ENCODE measurements at regions not wholly inside any gene's neighbourhood (a gene's known extent, or its start where the extent isn't known, plus 50 kb on each side); places are given as distances from the start of the nearest gene placed in this dataset.
"Not testable (repeated sequence)": the region's sequence is repeated elsewhere in the genome, so short reads cannot be mapped to it uniquely, and the experiment has no call there.

DNA sequence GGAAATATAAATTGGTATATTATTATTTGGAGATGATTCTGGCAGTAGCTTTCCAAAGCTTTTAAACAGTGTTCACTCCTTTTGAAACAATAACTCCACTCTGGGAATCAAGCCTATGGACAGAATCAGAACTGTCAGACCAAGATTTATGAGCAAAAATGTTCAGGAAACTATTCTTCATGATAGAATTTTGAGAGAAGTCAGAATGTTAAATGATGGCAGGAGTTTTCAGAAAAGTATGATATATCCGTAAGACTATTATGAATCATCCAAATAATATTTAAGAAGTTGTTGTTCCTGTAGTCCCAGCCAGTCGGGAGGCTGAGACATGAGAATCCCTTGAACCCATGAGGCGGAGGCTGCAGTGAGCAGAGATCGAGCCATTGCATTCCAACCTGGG, 50.5 kb upstream of the ADGRG2 start:
- DNase-seq = no peak

DNA sequence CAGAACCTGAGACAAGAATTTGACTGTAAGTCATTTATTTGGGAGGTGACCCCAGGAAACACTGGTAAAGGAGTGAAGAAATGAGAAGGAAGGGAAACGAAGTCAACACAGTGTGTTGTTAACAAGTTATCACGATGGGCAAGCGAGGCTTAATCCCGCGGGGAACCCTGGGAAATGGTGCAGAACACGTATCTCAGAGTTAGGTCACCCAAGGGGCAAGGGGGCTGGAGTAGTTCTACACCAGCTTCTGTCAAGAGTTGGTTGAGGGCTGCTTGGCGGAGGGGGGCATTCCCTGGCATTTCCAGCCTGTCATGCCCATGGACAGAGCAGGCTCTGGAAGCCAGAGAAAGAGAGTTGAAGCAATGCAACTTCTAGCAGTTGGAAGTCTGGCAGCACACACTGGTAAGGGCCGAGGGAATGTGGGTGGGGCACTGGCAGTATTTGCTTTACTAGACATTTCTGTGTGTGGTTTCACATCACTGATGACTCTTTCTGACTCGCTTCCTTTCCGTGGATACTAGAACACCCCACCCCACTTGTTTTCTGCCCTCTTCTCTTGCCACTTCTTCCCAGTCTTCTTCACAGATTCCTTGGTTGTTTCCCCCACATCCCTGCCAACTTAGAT, 52.2 kb upstream of the ADGRG2 start:
- no peak for DNase-seq

DNA sequence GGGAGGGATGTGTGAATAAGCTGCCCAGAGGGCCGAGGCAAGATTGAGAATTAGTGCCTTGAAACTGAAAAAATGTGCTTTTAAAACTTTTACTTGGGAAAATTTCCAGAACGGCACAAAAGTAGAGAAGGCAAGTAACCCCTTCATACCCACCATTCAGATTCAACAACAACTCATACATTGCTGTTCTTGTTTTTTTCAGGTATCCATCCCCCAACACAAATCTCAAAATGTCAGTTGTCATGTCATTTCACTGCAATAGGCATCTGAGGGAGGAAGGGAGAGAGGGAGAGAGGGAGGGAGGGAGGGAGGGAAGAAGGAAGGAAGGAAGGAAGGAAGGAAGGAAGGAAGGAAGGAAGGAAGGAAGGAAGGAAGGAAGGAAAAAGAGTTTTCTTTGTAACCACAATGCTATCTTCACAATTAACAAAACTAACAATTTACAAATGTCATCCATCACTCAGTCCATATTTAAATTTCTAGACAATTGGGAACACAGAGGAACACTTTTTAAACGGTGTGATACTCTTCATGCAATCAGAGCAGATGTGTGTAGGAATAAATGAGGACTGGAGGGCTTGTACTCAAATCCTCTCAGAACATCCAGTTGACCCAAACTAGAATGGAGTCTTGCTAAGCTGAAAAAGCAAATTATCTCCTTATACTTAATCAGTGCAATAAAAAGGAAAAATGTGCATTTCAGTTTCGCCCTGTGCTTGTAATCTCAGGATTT, 54.8 kb upstream of the ADGRG2 start:
- no peak for DNase-seq

DNA sequence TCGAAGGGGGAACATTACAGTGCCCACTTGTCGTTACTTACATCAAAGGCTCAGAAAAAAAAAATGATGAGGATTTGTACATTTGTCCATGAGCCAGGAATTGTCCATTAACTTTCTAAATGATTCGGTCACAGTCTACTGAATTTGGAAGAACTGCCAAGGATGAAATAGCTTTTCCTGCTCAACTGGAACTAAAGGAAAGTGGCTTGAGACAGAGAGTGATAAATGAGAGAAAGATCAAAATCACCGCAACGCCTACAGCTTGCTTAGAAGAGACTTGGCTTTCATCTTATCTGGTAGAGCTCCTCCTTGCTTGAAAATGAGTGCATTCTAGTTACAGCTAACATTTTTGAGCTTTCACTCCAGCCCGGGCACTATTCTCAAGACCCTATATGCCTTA, 55.5 kb upstream of the ADGRG2 start:
- DNase-seq = no peak

DNA sequence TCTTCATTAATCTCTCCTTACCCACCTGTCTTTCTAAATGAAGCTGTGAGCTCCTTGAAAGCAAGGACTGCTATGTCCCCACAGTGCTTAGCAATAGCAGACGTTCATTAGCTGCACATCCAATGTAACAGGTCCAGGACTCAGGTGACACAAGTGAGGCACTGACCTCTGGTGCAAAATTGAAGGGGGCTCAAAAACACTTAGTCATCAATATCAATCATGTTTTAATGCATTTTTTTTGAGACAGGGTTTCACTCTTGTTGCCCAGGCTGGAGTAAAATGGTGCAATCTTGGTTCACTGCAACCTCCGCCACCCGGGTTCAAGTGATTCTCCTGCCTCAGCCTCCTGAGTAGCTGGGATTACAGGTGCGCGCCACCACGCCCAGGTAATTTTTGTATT, 56.1 kb upstream of the ADGRG2 start:
- no peak for DNase-seq

DNA sequence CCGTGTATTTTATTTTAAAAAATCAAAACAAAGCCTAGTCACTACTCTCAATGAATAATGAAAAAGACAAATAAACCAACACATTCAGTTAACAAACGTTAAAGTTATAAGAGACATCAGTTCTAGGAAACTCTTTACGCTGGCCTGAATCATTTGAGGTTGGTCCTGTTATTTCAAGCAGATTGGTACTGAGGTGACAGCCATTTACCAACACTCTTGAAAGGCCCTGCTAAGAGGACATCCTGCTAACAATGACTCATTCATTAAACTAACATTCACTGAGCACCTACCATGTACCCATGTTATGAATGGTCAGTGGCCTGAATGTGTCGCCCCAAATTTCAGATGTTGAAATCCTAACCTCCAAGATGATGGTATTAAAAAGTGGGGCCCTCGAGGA, 57.1 kb upstream of the ADGRG2 start:
- DNase-seq = no peak

DNA sequence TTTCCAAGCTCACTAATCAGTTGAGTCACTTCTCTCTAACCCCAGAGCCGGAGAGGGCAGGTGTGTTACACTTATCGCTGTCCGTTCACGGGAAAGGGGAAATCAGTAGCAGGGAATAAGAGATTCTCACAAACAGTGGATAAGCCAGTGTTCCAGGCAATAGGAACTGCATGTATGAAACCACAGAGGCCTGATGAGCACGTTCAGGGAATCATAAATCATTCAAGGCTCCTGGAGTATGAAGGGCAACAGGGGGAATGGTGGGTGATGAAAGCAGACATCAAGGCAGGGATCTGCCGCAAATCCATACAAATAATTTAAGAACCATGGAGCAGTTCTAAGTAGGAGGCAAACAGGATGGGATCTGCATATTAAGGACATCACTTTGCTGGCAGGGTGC, 59.1 kb upstream of the ADGRG2 start:
- DNase-seq = no peak

DNA sequence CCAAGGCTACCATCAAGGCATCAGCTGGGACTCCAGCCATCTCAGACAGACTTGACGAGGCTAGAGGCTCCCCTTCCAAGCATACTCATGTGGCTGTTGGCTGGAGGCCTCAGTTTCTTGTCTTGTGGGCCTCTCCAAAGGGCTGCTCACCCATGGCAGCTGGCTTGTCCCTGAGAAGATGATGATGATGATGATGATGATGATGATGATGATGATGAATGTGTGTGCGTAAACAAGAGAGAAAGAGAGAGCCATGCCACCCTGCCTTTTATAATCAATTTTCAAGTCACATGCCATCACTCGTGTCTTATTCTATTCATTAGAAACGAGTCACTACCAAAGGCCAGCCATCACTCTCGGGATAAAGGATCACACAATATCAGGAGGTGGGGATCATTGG, 60.5 kb upstream of the ADGRG2 start:
- DNase-seq = no peak

DNA sequence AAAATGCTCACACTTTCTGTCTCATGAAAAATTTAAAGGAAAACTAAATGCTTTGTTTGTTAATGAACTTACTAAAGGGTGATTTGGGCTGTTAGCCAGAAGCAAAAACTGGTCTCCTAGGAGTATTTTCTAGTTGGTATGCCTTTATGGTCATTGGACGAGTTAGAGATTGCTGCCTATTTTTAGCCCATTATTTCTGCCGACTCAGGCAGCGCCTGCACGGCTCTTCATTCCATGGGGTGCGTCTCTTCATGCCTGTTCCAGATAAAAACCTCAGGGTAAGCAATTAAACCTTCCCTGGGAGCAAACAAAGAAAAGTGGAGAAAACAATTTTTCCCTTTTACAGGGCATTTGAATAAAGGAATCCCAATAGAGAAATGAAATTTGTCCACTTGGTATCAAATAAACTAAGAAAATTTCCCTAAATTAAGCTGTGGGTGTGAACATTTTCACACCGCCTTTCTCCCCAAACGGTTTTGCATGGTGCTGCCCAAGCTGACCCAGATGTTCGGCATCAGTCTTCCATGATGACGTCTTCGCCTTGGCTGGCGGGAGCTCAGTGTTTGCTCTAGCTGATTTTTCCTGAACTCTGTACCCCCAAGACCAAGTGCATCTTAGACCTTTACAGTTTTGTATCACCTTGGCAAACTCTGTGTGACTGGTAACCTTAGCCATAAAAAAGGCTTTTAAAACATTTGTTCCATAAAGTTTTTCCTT, 61.7 kb upstream of the ADGRG2 start:
- no peak for DNase-seq

DNA sequence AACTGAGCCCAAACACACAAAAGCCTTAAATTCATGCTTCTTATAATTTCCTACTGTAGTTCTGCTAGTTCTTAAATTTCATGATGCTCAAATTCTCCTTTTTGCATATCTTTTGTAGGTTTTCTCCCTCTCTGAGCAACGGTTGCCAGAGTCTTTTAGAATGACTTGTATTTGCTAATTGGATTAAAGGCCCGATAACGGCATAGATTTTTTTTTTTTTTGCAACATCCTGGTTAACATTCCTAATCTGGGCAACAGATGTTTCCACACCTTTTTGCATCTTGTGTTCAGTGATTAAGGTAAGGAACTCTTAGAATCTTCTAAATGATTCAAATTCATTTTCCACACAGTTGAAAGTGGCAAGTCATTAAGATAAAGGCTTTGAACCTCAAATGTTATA, 66.3 kb upstream of the ADGRG2 start:
- no peak for DNase-seq

DNA sequence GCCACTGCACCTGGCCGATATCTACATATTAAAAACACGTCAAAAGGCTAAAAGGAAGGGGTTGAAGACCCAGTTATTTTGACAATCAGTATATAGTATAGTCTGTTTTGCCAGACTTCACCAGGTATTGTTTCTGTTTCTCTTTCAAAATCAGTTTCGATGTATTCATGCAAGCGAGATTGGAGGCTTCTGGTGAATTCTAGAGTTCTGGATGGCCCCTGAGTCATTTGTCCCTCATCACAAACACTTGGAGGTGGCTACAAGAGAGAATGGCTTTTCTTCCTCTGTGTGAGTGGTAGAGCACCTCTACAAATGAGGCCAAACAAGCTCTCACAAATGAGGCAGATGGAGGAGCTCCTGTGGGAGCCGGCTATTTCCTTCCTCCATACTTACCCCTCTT, 68.6 kb upstream of the ADGRG2 start:
- DNase-seq = no peak

DNA sequence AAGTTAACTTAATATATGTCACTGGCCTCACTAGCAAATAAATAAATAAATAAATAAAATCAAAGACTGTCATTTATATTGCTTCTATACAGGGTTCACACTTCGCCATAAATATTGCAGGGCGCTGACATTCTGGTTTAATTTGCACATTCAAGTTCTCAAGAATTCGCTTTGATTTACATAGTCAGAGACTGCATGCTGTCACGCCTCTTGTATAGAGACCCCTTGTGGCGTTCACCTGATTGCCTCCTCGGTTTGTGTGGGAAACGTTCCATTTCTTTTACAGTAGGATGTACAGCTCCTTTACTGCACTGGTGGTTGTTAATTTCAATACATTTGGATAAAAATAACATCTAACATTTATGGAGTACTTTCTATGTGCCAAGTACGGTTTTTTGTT, 71.3 kb upstream of the ADGRG2 start:
- DNase-seq = no peak

DNA sequence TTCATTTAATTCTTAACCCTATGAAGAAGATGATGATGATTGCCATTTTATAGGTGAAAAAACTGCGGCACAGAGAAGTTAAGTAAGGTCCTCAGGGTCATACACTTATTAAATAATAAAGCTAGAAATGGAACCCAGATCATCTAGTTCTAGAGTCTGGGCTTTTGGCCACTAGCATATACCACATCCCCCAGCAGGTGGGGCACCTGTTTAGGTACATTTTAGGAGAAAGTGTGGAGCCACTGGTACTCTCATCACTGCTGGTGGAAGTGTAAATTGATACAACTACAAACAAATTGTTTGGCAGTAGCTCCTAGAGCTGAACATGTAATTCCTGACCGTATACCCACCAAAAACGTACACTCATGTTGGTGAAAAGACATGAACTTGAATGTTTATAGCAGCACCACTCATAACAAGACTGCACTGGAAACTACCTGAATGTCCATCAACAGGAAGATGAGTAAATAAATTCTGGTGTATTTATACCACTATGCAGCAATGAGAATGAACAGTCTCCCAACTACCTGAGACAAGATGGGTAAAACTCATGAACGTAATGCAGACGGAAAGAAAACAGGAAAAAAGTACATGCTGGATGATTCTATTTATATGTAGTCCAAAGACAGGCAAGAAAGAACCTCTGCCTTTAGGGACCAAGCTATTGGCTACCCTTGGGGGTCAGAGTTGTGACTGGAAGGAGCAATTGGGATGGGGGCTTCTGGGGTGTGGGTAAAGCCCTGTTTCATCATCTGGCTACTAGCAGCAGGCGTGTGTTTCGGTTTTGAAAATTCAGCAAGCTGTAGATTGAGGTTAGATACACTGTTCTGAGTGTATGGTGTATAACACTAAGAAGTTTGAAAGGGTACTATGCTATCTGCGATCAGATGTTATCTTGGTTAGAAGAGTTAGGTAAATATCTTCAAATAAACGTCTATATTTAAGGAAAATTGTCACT, 72.3 kb upstream of the ADGRG2 start:
- no peak for DNase-seq

DNA sequence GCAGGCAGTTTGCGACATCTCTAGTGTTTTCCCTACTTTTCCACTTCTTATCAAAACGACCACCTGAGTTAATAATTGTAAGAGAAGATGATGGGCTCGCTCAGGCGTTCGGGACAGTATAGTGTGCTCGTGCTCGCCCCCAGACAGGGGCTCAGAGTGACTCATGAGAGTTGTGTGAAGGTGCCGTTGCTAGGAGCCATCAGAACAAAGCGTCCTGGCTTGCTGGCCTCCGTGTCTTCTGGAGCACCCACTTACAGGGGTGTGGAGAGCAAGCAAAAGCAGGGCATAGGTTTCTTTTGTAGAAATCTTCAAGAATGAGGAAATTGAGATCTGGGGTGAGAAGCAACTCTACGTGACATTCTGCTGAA, 73.0 kb upstream of the ADGRG2 start:
- no peak for DNase-seq

DNA sequence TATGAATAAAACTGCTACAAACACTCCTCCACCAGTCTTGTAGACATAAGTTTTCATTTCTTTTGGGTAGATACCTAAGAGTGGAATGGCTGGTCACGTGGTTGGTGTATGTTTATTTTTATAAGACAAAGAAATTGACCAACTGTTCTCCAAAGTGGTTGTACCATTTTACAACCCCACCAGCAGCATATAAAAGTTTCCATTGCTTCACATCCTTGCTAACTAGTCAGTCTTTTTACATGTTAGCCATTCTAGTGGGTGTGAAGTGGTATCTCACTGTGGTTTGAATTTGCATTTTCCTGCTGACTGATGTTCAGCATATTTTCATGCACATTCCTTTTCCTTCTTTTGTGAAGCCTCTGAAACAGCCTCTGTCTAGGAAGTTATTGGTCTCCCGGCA, 76.2 kb upstream of the ADGRG2 start:
- no peak for DNase-seq

DNA sequence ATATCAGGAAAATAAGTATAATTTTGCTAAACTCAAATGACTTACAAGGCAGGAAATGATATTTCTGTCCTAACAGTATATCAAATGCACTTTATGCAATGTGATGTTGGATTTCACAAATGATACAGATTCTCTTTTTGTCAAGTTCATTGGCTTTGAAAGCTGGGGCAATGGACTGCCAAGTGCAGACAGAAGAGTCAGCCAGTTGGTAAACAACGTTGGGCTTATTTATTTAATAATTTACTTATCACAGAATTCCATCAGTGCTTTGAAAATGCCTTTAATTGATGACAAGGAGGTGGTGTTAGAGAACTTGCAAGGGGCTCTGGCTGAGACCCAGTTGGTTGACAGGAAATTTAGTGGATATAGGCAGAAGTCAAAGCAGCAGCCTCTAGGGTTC, 79.9 kb upstream of the ADGRG2 start:
- no peak for DNase-seq

DNA sequence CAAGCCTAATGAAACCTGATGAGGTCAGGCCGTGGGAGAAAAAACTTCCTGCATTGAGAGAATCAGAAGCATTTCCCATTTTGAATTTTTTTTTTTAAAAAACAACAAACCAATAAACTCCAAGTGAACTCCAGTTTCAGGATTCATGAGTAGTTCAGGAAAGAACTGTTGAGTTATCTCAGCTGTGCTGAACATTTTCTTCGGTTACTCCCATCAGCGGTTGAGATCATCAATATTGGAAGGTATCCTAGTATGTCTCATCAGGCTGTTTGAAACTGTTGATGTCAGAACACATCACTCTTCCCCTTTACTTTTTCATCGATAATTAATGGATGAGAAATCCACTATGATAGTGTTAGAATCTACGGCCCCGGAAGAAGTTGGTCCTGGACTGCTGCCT, 82.4 kb upstream of the ADGRG2 start:
- no peak for DNase-seq

DNA sequence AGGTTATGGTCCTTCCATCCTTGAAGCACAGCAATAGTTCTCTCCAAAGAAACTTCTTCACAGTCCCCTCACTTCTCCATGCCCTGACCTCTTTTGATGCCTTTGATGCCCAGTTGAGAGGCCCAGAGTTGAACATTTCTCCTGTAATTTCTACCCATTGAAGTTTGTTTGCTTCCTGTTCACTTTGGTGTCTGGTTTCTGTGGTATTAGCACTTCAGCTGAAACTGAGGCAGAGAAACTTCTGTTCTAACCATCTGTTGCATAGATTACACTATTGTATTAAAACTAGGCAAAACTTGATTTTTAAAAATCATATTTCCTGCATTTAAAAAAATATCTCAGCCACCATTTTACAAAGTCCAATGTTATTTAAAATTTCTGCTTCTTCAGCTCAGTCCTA, 89.8 kb upstream of the ADGRG2 start:
- no peak for DNase-seq

DNA sequence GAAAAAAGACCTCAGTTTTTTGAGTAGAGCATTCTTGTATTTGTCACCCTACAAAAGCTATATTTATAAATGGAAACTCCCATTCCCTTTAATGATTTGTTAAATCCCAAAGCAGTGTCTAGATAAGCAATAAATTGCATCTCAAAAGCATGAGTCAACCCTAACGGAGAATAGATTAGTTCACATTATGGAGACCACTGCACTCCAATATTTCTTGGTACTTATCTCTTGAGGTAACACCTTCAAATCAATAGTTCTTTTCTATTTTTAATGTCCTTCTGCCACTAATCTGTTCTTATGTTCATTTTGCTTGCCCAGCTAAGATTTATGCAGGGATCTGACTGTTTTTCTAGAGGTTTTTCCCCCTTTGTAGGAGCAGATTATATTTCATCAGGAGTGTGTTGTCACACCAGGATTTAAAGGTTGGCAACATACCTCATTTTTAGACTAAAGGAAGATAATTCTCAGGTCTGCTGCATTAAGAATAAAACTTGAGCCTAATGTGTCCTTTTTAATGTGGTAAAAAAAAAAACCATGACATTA, 91.4 kb upstream of the ADGRG2 start:
- DNase-seq = no peak

DNA sequence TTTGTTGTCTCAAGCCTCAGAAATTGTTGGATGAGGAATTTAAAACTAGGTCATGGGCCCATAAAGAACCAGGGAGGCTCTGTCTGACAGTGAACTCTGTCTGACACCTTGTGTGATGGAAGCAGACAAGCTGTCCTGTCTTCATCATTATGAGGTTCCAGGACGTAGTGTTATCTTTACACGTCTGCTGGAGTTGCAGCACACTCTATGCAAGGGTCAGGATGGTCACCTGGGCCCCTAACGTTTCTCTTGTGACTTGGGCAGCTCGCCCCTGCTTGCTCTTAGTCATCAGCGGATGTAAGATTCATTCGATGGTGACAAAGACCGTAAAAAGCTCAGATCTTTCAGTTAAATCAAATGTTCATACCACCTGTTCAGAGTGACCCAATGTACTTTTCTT, 92.0 kb upstream of the ADGRG2 start:
- DNase-seq = no peak

DNA sequence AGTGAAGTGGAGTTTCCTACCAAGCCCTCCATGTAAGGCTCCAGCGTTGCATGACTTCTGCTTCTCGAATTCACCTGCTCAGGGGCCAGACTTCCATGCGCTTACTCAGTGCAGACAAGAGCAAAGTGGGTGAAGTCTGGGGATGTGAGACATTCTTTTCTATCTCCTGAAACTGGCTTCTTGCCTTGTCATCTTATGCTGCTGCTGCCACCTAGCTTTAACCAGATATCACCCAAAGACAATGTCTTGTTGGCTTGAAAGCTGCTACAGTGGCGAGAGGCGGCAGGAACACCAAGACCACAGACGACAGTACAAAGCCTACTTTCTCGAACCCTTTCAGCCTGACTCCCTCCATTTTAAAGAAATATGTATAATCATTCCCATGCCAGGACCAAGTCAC, 103.6 kb upstream of the ADGRG2 start:
- peak in 1 of 14 donors; percentile 0 for DNase-seq

DNA sequence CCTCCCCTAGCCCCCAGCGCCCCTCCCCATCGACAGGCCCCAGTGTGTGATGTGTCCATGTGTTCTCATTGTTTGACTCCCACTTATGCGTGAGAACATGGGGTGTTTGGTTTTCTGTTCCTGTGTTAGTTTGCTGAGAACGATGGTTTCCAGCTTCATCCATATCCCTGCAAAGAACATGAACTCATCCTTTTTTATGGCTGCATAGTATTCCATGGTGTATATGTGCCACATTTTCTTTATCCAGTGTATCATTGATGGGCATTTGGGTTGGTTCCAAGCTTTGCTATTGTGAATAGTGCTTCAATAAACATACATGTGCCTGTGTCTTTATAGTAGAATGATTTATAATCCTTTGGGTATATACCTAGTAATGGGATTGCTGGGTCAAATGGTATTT, 107.6 kb upstream of the ADGRG2 start:
- DNase-seq = not testable (repeated sequence)

DNA sequence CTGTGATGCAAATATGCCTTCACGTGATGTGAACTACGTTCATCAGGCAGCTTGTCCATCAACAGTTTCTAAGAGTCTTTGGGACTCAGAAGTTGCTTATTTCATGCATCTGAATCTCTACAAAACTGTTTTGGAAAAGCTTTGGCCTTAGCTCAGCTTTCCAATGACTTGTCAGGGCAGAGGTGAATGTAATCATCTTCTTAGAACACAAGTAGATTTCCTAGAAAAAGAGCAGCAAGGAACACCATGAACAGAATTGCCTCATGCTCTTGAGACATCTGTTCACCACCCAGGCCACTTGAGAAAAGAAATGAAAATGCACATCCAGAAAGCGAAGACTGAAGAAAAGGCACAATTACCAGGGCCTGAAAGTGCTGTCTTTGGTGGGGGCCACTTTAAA, 105.8 kb upstream of the PDHA1 start:
- no peak for DNase-seq

Measured in C1 segment of cervical spinal cord (tissue), 14 donors.